ENCODE measurements at regions not wholly inside any gene's neighbourhood (a gene's known extent, or its start where the extent isn't known, plus 50 kb on each side); places are given as distances from the start of the nearest gene placed in this dataset.

DNA sequence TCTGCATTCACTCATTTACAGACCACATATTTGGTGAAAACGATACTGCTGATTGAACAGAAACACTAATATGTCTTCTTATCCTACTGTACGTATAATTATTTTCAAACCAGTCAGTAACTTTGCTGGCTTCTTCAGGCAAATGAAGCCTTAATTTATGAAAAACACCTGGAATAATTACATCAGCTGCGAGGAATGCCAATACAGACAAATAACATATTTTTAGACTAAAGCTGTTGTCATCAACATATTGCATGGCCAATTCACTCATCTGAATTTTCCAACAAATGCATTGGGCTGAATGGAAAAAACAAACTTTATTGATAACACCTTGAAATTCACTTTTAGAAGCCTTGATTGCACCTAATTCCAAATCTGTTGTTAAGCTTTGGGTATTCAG lies 165.9 kb downstream of the HLX start:
- DNase-seq (ENCODE audit: low spot score) (no peak), FAIRE-seq (no peak), ATAC-seq (no peak)
- Histone ChIP-seq H3K27ac (ENCODE audit: extremely low read length, insufficient read depth, low read length) (no peak overlapping the region), H3K4me2 (ENCODE audit: low read depth, low read length) (no peak overlapping the region), H3K36me3 (replicated peaks in 1 of 2; ENCODE audit: control insufficient read depth in 1 of 2, insufficient read depth in 2 of 2, low read length in 2 of 2) (no peaks in the 10 kb centered on the region), H3K9ac (ENCODE audit: insufficient read depth, low read depth, low read length) (no peak overlapping the region), H3K4me3 (replicated peaks in 1 of 3; ENCODE audit: insufficient read depth in 1 of 3, low read depth in 2 of 3, low read length in 3 of 3) (no peak overlapping the region), H3K9me3 (ENCODE audit: low read length) (no peaks in the 10 kb centered on the region), H3K79me2 (ENCODE audit: insufficient read depth, low read length) (no peaks in the 10 kb centered on the region), H4K20me1 (ENCODE audit: insufficient read depth, low read length) (no peaks in the 10 kb centered on the region), H2AFZ (ENCODE audit: low read length) (no peak overlapping the region), H3K4me1 (ENCODE audit: insufficient read depth, low read length) (no peaks in the 10 kb centered on the region), H3K27me3 (ENCODE audit: control insufficient read depth in 1 of 2, insufficient read depth in 2 of 2, low read length in 2 of 2) (no peaks in the 10 kb centered on the region)
- TF ChIP-seq, protein P1, sequence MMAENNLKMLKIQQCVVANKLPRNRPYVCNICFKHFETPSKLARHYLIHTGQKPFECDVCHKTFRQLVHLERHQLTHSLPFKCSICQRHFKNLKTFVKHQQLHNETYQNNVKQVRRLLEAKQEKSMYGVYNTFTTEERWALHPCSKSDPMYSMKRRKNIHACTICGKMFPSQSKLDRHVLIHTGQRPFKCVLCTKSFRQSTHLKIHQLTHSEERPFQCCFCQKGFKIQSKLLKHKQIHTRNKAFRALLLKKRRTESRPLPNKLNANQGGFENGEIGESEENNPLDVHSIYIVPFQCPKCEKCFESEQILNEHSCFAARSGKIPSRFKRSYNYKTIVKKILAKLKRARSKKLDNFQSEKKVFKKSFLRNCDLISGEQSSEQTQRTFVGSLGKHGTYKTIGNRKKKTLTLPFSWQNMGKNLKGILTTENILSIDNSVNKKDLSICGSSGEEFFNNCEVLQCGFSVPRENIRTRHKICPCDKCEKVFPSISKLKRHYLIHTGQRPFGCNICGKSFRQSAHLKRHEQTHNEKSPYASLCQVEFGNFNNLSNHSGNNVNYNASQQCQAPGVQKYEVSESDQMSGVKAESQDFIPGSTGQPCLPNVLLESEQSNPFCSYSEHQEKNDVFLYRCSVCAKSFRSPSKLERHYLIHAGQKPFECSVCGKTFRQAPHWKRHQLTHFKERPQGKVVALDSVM (CRISPR knock-in tag; IDR thresholded peaks at IDR 0.05): no peak
- TF ChIP-seq ZNF33A (CRISPR knock-in tag; IDR thresholded peaks at IDR 0.05; ENCODE audit: borderline replicate concordance): no peak
- TF ChIP-seq, protein P2, sequence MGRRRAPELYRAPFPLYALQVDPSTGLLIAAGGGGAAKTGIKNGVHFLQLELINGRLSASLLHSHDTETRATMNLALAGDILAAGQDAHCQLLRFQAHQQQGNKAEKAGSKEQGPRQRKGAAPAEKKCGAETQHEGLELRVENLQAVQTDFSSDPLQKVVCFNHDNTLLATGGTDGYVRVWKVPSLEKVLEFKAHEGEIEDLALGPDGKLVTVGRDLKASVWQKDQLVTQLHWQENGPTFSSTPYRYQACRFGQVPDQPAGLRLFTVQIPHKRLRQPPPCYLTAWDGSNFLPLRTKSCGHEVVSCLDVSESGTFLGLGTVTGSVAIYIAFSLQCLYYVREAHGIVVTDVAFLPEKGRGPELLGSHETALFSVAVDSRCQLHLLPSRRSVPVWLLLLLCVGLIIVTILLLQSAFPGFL (CRISPR knock-in tag; IDR thresholded peaks at IDR 0.05): no peak
- TF ChIP-seq CEBPB (IDR thresholded peaks at IDR 0.05; ENCODE audit: borderline replicate concordance, low read depth, low read length): no peak
- ChIA-PET CTCF (ENCODE audit: low intra/inter-chr PET ratio, low total read pairs) (no interaction called here), POLR2A (no interaction called here)
- 27% methylated on average over 3 of the region's 3 CpGs for WGBS (ENCODE audit: low lambda C conversion rate)
- intact Hi-C loops (cut with micrococcal nuclease; ENCODE audit: unreplicated experiment): no loop called here
- in situ Hi-C loops (cut with HindIII; ENCODE audit: extremely low pct_ligation_motif_present, low pct_unique_long_range_greater_than_20kb): no loop called here
- BruUV-seq (replicated peaks): no TSS peak

All from HepG2 (cell line).